NCI-H2107 (cell line): ENCODE measurements at regions not wholly inside any gene's neighbourhood (a gene's known extent, or its start where the extent isn't known, plus 50 kb on each side); places are given as distances from the start of the nearest gene placed in this dataset.
A peak's percentile ranks its signal among the peaks of the same experiment; 100 is the strongest.
"Not testable (repeated sequence)": the region's sequence is repeated elsewhere in the genome, so short reads cannot be mapped to it uniquely, and the experiment has no call there.

ENCODE experiments used
- DNase-seq: peaks from one replicate; lab custom pipeline; 2025; lab: John Stamatoyannopoulos, UW

DNA sequence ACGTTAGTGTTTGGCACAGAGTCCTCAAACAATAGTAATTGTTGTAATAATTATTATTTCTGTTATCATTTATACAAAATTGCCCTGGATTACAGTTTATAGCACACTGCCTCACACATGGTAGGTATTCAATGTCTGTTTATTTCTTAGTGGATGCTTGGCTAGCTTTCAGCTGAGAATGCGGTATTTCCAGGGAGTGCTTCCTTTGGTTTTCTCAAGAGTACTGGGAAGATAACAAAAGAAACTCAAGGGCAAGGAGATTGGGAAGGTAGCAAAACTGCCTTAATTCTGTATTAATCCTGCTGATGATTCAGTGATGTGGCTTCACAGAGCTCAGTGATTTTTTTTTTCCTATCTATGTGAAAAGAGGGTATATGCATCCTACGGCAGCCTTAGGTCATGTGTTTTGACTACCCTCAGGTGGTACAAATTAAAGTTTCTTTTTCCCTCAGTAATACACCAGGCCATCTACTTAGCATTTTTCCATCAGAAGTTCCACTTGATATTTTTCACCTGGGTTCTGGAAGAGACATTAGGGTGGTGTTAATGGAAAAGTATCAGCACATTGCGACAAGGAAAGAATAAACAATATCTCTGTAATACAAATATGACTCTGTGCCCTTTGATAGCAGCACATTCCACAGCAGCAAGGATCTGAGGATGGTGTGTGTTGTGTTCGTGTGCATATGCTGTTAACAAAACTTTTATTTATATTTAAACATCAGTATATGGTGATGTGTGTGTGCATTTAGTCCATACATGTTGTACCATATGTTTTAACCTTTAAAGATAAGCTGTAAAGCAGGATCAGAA, 124.3 kb upstream of the RASGEF1B start:
- DNase-seq, result no peak

DNA sequence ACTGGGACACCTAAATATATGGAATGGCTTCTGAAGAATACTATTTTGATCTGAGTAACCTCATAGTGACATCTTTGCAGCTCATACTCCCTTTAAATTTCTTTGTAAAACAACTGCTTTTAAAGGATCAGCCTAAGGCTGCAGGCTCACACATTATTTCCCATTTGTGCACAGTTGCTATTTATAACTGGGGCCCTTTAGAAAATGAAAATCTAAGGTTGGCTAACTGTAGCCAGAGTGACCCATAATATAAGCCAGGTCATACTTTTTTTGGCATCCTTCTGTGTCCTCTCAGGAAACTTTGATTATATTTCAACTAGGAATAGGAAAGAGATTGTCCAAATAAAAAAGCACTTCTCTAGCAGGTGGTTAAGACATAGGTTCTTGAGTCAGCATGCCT, 123.6 kb upstream of the RASGEF1B start:
- DNase-seq, result no peak

DNA sequence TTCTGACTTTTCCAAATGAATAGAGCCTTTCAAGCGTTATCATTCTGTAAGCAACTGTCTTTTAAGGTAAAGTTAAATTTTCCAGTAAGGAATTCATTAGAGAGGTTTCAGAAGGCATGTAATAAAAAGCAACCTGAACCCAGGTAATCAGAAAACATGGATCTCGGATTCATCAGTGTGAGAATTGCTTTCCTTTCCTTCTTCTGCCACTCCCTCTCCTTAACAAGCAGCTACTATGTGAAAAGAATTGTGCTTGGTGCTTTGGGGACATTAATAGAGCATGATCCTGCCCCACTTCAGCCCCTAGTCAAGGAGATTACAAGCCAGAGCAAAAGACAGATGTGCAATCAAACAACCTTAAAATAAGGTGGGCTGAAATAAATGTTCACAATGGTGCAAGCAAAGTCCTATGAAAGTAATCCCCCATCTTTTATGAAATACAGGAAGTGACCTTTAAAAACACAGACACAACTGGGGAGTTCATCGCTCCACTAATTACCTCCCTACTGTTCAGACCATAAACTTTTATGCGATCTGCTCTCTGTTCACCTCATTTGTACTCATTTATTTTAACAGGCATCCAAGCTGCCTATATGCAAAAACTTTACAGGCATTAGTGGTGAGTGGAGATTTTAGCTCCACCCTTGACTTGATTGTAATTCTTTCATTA, 122.9 kb upstream of the RASGEF1B start:
- no peak for DNase-seq

DNA sequence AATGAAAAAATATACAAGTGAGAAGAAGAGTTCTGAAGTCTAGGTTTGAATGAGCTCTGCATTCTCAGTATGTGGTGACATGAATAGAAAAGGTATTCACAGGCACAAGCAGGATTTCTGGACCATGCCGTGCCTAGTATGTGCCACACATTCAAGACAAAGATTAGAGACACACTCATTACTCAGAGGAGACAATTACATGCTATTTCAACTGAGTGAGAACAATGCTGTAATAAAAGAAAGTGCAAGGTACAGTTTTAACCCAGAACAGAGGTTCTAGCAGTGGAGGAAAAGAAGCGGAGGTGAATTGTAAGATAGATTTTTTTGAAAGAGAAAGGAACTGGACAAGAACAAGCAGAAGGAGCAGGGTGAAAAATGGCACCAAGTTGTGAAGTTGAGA, 121.0 kb upstream of the RASGEF1B start:
- no peak for DNase-seq

DNA sequence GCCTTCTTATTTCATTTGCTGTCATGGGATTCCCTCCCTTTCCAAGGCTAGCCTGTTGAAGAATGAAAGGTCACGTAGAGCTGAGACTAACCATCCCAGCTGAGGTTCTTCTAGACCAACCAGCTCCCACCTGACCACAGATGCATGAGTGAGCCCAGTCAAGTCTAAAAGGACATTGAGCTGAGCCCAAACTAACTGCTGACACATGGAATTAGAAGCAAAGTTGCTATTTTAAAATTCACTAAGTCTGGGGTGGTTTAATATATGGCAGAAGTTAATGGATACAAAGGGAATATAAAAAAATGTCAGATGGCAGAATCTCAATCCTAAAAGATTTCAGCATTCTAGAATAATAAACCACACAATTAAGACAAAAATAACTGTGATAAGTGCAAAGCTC, 118.9 kb upstream of the RASGEF1B start:
- no peak for DNase-seq

DNA sequence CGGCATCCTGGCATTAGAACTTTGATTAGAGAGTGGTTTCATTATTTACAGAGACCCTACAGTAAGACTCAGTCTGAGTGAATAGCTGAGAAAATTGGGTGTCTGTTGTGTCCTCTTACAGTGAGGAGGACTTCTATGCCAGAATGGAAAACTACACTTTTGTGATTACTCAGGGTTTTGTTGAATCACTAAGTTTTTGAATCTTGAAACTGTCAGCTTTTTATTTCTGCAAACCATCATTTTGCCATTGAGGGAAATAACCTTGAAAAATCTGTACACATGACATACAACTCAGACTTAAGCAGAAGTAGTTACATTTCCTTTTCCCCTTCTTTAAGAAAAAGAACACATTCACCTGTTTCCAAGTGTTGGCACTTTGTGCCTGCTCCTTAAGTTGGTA, 117.6 kb upstream of the RASGEF1B start:
- no peak for DNase-seq

DNA sequence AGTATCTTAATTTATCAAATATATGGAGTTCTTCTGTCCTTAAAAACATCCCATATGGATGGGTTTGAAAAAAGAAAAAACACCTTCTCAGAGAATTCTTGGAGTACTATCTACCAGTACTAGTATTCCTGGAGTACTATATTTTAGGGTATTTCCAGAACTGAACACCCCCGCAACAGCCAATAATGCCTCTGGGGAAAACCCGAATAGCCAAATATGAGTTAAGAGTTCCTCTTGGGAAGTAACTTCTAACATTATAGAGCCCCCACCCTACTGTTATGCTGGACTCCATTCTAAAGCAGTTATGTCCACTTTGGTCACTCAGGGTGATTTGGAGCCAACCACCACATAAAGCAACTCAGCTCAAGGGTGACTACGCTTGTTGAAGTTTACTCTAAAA, 115.0 kb upstream of the RASGEF1B start:
- DNase-seq, result no peak

DNA sequence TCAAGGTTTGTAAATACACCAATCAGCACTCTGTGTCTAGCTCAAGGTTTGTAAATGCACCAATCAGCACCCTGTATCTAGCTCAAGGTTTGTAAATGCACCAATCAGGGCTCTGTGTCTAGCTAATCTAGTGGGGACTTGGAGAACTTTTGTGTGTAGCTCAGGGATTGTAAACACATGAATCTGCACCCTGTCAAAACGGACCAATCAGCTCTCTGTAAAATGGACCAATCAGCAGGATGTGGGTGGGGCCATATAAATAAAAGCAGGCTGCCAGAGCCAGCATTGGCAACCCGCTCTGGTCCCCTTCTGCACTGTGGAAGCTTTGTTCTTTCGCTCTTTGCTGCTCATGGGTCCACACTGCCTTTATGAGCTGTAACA, 109.3 kb upstream of the RASGEF1B start:
- not testable (repeated sequence) for DNase-seq

DNA sequence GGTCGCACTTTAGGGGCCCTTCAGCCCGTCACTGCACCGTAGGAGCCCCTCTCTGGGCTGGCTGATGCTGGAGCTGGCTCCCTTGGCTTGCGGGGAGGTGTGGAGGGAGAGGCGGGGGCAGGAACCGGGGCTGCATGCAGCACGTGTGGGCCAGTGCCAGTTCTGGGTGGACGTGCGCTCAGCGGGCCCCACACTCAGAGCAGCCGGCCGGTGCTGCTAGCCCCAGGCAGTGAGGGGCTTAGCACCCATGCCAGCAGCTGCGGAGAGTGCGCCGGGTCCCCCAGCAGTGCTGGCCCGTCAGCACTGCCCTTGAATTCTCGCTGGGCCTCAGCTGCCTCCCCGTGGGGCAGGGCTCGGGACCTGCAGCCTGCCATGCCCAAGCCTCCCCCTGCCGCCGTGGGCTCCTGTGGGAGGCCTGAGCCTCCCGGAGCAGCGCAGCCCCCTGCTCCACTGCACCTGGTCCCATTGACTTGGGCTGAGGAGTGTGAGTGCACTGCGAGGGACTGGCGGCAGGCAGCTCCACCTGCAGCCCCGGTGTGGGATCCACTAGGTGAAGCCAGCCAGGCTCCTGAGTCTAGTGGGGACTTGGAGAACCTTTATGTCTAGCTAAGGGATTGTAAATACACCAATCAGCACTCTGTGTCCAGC, 108.8 kb upstream of the RASGEF1B start:
- no peak for DNase-seq

DNA sequence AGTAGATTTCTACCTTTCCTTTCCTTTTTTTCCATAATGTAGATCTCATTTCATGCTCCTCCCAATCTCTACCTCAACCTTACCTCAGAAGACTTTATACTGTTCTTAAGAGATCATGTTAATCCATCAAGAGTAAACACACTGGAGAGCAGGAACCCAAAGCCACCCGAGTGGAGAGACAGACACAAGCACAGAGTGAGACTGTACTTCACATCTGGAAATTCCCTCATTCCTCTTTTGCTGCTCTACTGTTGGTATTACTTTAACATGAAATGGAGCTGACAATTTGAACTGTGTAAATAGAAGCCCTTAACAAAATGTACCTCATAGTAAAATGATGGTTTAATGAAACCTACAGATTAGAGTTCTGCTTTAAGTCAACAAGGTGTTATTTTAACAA, 105.7 kb upstream of the RASGEF1B start:
- no peak for DNase-seq

DNA sequence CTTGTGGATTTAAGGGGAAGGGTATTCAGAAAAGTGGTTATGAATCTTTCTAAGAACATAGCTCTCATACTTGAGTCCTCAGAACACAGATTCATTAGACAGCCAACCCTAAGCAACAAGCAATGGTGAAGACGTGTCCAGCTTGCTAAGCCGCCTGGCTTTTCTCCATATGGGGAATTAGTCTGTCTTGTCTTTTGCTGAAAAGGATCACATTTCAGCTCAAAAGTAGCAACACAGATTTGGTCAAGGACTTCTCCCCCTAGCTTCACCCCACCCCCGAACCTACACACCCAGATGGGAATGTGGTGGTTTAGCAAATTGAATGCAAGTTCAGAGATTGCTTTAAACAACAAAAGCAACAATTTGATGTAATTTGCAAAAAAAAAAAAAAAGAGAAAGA, 103.3 kb upstream of the RASGEF1B start:
- DNase-seq, result no peak

DNA sequence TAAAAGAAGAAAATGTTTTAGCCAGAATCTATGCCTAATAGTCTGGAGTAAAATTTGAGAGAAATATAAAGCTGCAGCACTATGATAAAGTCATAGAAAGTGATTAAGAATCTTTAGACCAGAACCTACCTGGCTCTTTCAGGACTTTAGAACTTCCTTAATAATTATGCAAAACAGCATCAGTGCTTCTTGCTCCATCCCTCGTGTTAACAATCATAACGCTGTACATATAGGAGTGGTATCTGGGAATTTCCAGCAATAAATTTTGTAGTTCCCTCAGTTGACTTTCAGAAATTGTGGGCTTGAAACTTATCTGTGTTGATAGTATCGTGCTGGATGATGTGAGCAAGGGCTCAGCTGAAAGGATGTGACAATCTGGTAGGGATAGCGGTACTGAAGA, 102.1 kb upstream of the RASGEF1B start:
- no peak for DNase-seq

DNA sequence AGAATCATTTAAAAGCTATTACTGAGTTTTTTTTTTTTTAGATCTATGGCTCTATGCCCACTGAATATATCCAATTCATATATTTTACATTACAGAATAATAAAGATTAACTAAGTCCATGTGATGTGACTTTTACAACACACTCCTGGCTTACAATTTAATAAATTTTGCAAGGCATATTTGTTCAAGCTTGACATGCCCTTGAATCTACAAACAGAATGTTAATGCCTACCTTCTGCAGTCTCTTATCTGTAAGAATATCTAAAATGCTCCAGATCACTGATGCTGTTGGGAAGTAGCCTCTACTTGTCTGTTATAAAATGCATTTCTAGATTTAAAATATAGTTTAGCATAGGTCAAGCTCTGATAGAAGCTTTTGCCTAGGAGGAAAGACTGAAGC, 100.7 kb upstream of the RASGEF1B start:
- no peak for DNase-seq

DNA sequence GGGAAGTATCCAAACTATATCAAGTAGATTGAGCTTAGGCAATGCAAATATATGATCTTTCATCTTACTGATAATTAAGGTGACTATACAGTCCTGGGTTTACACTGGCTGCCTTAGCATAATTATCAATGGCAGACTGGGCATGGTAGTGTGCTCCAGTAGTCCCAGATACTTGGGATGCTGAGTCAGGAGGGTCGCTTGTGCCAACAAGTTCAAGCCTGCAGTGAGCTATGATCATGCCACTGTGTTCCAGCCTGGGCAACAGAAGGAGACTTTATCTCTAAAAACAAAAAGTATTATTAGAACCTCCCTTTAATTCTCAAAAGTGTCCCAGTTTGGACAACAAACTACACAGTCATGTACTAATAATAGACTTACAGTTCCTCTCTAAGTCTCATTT, 99.4 kb upstream of the RASGEF1B start:
- no peak for DNase-seq

DNA sequence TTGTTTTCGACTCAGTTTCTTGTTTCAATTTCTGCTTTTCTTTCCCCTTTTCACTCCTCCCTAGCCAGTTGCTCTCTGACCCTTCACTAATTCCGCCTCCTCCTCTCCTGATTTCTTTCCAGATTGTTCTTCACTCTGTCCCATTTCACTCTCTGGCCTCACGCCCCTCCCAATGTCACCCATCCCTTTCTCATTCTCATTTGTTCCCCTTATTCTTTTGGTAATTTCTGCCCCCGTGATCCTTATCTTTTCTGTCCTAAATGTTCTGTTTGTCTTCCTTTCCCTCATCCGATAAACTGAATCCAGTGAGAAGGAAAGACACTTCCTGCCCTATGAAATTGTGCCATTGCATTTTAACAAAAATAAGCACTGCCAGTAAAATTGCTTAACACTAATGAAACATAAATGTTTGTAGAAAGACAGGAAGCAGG, 94.5 kb upstream of the RASGEF1B start:
- no peak for DNase-seq

DNA sequence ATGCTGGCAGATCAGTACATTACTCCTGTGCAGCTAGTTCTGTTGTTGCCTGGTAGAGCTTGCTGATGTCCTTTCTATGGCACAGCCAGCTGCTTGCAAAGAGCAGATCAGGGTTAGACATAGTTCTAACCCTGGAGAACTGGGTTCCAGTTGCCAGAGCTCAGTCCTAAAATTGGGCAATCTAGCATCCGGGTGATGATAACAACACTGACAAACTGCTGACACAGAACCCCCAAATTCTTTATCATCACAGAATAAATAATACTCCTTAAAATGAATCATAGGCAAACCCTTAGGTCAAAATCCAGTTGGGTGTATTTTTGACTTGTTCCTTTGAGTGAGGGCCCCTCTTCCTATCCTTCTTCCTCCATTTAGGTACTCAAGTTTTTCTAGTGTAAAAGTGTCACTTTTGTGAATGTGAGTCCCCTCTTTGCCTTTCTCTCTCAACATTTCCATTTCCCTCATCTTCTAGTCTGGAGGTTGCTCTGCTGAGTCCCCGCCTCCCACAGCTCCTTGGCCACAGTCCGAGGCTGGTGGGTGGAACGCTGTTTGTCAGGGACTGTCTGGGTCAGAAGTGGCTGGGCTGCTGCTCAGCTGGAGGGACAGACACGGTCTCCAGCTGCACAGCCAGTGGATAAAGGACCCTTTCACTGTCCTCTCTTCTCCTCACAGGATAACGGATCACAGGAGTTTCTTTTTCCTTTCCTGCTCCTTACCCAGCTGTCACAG, 93.6 kb upstream of the RASGEF1B start:
- no peak for DNase-seq

DNA sequence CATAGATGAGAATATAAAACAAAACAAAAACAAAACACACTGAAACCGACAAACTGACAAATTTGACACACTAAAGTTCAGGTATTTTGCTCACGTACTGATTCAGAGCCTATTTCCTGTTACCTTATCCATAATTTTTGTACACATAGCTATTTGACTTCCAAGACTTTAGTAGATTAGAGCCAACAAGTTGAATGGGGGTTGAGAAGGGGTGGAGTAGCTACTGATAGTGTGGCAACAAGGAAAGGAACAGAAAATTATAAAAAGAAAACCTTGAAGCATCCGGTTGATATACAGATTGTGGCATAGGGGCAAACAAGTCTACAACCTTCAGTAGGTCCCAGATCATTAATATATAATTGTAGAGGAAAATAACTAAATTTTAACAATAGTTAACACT, 92.3 kb upstream of the RASGEF1B start:
- no peak for DNase-seq

DNA sequence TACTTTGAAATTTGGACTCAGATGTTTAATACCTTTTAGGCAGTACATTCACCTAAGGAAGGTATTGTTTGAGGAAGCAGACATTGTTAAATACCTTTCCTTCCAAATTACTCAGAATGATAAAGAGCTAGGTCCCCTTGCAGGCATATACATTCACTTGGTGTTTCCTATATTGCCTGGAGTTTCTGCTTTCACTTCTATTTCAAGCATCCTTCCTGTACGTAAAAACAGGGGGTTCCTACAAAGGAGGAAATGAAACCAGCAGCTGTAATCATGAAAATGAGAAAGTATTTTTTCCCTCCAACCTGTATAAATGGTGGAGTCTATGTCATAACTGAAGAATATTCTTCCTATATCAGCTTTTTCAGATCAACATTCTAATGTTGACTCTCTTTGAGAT, 90.4 kb upstream of the RASGEF1B start:
- no peak for DNase-seq

DNA sequence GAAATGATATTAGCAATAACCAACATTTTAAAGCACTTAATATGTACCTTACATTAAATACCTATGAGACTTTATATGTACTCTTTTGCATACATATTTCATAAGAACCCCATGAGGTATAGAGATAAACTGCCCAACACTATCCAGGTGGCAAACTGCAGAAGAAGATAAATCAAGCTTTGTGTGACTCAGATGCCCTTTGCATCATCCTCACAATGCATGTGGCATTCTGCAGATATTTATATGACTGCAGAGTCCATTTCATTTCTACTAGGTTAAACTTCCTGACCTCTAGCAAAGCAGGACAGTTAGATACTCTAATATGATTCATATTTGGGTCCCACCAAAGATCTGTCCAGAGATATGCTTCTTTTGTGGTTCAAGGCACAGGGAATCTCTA, 85.6 kb upstream of the RASGEF1B start:
- no peak for DNase-seq

DNA sequence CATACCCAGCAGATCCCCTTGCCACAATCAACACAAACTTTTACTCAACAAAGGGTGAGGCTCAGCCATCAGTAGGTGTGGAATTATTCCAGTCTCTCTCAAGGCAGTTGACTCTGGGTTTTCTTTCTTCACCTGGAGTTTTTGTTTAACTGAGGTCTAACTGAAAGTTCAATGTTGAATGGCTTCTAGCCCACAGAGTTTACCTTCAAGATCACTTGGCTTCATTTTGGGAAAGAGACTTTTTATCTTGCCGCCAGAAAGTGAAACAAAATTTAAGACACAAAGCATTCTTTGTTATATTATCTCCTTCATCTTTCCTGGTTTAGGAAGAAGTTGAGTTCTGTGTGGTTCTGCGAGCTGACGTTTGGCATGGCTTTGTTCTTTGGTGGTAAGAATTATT, 83.8 kb upstream of the RASGEF1B start:
- DNase-seq, result no peak

DNA sequence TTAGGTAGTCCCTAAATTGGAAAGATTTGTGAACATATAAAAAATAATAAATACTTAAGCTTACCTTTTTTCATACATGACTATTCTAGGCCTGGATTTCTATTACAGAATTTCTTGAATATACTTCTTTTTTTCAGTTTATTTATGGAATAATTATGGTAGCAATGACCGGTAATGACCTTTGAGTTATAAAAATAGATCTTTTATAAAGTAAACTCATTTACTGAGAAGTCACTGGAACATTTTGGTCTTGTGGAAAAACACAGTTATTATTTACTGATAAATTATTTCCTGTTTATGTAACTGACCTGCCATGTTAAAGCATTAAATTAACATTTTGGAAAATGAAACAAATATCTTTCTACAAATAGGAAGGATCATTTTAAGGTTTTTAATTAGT, 80.4 kb upstream of the RASGEF1B start:
- DNase-seq, result no peak

DNA sequence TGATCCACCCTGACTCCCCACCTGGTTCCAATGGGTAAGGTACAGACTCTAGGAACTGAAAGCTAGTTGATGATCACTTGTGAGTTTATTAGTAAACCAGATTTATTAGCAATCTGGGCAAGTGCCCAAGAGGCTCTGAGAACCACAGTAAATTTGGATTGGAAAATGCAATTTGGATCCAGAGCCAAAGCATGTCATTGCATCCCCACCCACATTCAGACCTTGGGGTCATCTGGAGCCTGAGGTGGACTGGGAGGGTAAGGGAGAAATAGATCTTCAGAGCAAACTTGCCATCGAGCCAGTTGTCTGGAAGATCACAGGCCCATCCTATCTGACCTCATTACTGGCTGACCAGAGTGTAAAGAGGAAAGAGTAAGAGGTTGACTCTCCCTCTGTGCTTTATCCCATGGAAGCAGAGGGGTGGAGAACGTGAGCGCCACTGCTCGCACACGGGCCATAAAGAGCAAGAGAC, 78.7 kb upstream of the RASGEF1B start:
- DNase-seq, result no peak

DNA sequence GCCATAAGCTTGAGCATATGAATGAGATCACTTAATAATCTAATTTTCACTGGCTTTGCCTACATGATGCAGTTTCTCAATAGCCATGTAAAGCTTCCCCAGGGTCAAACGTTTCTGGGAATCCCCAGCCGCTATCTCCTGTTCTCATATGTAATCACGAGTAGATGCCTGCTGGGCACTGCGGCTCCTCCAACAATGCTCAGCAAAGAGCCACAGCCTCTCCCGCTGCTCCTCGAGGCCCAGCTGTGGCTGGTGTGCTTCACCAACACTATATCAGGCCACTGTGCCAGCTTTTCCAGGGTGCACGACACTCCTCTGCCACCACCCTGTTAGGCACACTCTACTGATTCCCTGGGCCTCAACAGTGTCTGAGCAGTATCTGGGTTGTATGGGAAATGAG, 78.3 kb upstream of the RASGEF1B start:
- DNase-seq, result peak; percentile 3
